HG02938 (cell line): ENCODE measurements at regions not wholly inside any gene's neighbourhood (a gene's known extent, or its start where the extent isn't known, plus 50 kb on each side); places are given as distances from the start of the nearest gene placed in this dataset.

ENCODE experiments used
- ATAC-seq: cut with Tn5 transposase; IDR thresholded peaks from one replicate; pipeline ENCODE4 v1.9.1; 2021; ENCODE audit warnings: mild to moderate bottlenecking, moderate library complexity; ENCODE audit not compliant: unreplicated experiment

DNA sequence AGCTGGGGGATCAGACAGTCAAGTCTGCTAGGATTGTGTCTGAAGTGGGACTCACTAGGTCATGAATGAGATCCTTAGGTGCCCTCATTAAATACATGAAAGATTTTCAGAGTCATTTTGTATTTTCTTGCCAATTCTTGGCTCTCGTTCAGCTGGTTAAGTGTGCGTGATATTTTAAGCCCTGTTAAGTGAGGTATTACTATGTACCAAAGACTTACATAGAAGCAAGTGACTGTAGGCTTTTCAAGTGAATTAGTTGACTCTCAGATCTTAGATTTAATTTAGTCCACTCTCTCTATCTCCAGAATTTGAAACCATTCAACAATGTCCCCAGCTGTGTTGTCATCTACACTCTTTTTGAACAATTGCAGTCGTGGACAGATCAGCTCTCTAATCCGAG, 219.4 kb downstream of the FOXL1 start:
- no peak for ATAC-seq

- no peak for ATAC-seq
These were observed 220.1 kb downstream of the FOXL1 start for GRCh38 chr16:86798247-86799041.

DNA sequence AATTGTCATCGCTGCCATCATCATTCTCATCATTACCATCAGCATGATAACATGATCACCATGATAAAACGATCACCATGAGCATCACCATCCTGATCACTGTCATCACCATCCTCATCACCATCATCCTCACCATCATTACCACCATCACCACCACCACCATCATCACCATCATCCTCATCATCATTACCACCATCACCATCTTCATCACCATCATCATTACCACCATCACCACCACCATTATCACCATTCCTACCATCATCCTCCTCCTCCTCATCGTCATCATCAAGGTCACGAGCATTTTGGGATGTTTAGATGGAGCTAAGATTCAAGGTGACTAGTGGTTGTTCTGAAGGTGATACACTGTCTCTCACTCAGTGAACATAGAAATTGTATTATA, 221.0 kb downstream of the FOXL1 start:
- ATAC-seq: no peak

- no peak for ATAC-seq
These were observed 222.5 kb downstream of the FOXL1 start for GRCh38 chr16:86800894-86801293.

DNA sequence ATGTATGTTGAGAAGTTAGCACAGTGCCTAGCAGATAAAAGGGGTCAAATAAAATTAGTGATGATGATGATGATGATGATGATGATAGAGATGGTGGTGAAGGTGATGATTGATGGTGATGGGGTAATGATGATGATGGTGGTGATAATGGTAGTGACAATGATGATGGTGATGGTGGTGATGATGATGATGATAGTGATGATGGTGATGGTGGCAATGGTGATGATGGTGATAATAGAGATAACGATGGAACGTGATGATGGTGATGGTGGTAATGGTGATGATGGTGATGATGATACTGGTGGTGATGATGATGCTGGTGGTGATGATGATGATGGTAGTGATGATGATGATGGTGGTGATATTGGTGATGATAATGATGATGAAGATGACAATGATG, 223.7 kb downstream of the FOXL1 start:
- no peak for ATAC-seq

DNA sequence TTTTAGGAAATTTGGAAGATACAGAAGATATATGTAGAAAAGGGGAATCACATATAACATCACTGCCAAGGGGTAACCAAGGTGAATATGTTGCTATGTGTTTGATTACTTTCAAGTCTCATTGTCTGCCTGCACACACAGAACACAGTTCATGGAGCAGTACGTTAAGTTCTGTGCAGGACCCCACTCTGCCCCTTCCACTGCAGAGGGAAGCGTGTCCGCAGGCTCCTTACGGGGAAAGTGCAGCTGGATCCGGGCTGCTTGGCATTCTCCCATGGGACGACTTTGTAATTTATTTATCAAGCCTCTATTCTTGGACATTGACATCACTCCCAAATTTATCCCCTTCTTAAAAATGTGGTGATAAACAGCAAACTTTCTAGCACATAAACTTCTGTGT, 226.8 kb downstream of the FOXL1 start:
- no peak for ATAC-seq

GRCh38 chr16:86806181-86806837, 228.0 kb downstream of the FOXL1 start:
- ATAC-seq: no peak

GRCh38 chr16:86806838-86807351, 228.5 kb downstream of the FOXL1 start:
- ATAC-seq: no peak

DNA sequence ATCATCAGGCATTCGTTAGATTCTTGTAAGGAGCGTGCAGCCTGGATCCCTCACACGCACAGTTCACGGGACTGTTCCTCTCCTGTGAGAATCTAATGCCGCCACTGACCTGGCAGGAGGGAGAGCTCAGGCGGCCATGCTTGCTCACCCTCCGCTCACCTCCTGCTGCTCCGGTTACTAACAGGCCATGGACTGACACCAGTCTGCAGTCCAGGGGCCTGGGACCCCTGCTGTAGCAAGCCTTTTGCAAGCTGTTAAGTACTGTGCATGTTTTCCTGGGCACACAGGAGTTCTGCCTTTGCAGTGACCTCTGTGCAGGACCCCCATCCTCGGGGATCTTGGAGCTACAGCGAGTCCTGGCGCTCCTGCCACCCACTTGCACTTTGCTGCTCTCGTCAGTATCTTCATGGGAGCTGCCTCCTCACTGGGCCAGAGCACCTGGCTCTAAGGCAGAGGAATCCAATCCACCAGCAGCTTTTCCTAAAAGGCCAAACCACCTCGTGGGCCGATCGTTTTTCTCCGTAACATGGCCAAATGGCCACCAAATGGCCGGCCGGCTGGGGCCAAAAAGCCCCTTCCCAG, 230.6 kb downstream of the FOXL1 start:
- ATAC-seq: no peak

DNA sequence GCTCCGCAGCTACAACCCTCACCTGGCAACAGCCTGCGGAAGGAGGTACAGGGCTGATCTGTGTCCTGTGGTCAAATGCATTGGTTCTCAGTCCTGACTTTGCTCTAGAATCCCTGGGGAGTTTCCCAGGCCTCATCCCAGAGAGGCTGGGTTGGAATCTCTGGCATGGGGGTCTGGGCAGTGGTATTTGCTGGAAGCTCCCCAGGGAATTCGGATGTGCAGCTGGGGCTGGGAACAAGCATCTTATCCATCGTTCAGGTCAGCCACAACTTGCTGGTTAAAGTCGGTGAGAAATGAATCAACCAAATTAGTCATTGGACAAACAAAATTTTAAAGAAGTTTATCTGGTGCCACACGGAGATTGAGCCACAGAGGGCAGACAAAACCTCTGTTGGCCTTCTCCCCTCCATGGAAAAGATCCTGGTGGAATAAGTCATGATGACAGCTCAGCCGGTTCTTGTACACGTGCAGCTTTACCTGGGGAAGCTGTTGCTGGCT, 231.2 kb downstream of the FOXL1 start:
- no peak for ATAC-seq

- ATAC-seq: no peak
These were observed 231.7 kb downstream of the FOXL1 start for GRCh38 chr16:86810062-86810461.

- no peak for ATAC-seq
These were observed 234.1 kb downstream of the FOXL1 start for GRCh38 chr16:86812363-86812970.

- no peak for ATAC-seq
These were observed 235.9 kb downstream of the FOXL1 start for GRCh38 chr16:86814256-86814655.

- no peak for ATAC-seq
These were observed 238.7 kb downstream of the FOXL1 start for GRCh38 chr16:86816930-86817625.

DNA sequence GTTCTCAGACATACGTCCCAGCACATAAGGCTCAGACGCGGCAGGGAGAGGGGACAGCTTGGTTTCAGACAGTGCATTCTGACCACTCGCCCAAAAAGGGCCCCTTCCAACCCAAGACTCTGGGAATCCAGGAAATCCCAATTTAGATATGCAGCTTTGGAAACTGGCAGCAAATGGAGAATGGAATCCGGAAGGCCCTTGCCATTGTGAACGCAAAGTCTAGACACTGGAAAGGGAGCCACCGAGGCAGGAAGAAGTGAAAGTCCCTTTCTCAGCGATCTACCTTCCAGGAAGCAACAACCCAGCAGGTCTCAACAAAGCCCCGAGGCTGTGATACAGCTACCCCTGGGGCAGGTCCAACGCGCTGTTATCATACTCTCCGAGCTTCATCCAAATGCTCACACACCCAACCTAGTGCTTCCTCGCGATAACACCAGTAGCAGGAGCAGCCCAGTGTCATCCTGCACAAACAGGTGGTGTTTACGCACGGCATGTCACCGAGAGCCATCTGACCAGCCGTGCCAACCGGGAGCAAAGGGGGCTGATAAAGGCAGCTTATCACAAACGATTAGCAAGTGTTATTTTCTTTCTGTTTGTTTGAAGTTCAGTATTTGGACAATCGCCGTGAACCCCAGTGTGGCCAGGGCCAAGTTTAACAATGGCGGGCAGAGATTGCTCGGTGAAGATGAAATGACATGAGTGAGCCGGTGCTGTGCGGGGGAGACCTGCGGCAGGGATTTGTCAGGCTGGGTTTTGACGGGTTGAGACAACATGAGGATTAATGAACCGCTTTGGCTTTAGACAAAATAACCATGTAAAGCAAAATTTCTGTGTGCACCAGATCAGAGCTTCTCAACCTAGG, 240.6 kb downstream of the FOXL1 start:
- no peak for ATAC-seq

DNA sequence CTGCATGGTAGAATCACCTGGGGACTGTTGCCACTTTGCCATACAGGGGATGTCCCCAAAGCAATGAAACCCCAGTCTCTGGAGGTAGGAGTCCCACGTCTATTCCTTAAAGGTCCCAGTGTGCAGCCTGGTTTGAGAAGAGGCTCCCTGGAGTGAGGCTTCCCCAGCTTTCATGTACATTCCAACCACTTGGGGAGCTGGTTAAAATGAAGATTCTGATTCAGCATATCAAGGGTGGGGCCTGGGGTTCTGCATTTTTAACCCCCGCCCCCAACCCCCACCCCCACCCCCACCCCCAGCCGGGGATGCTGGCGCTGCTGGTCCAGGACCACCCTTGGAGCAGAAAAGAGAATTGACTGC, 241.2 kb downstream of the FOXL1 start:
- ATAC-seq: no peak

GRCh38 chr16:86821895-86822294, 243.5 kb downstream of the FOXL1 start:
- ATAC-seq: no peak

DNA sequence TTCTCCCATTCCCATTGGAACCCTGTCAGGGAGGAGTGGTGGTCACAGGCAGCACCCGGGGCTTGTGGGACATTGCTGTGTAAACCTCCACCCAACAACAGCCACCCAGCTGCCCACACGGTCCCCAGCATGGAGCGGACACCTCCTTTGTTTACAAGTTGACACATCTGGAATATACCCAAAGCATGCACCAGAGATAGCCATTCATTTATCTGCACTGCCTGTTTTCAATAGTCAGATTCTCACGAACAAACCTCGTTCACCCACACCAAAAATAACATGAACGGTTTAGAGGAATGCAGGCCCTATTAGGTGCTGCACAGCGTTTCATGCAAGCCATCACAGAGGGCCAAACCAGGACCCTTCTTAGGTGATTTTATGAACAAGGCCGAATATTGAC, 244.8 kb downstream of the FOXL1 start:
- no peak for ATAC-seq

GRCh38 chr16:86823888-86824671, 245.7 kb downstream of the FOXL1 start:
- no peak for ATAC-seq
